HG03354 (cell line): ENCODE measurements at regions not wholly inside any gene's neighbourhood (a gene's known extent, or its start where the extent isn't known, plus 50 kb on each side); places are given as distances from the start of the nearest gene placed in this dataset.
A peak's percentile ranks its signal among the peaks of the same experiment; 100 is the strongest.

Experiments used
- ATAC-seq: cut with Tn5 transposase; IDR thresholded peaks from one replicate; pipeline ENCODE4 v1.9.1; 2021; ENCODE audit warnings: mild to moderate bottlenecking; ENCODE audit not compliant: unreplicated experiment, poor library complexity, severe bottlenecking

GRCh38 chr7:130939321-130940095 lies 205.5 kb upstream of the KLF14 start:
- no peak for ATAC-seq

- no peak for ATAC-seq
Observed at GRCh38 chr7:130940326-130940725, 206.3 kb upstream of the KLF14 start.

GRCh38 chr7:130940907-130941306 lies 206.9 kb upstream of the KLF14 start:
- no peak for ATAC-seq

- ATAC-seq = peak; percentile 42
Observed at GRCh38 chr7:130941322-130942210, 207.6 kb upstream of the KLF14 start.

- ATAC-seq = no peak
Observed at GRCh38 chr7:130942211-130942964, 208.4 kb upstream of the KLF14 start.

GRCh38 chr7:130943336-130943901 lies 209.4 kb upstream of the KLF14 start:
- no peak for ATAC-seq

- no peak for ATAC-seq
Observed at GRCh38 chr7:130943981-130944380, 210.0 kb upstream of the KLF14 start.

- no peak for ATAC-seq
Observed at GRCh38 chr7:130944997-130945396, 211.0 kb upstream of the KLF14 start.

GRCh38 chr7:130945411-130945811 lies 211.4 kb upstream of the KLF14 start:
- ATAC-seq = peak; percentile 32

- no peak for ATAC-seq
Observed at GRCh38 chr7:130946114-130946513, 212.1 kb upstream of the KLF14 start.

- ATAC-seq = no peak
Observed at GRCh38 chr7:130947792-130948580, 214.0 kb upstream of the KLF14 start.

- no peak for ATAC-seq
Observed at GRCh38 chr7:130948822-130949221, 214.8 kb upstream of the KLF14 start.

- ATAC-seq = no peak
Observed at GRCh38 chr7:130949550-130949949, 215.5 kb upstream of the KLF14 start.

- ATAC-seq = no peak
Observed at GRCh38 chr7:130950054-130950453, 216.0 kb upstream of the KLF14 start.

- ATAC-seq = no peak
Observed at GRCh38 chr7:130950741-130951140, 216.7 kb upstream of the KLF14 start.

- ATAC-seq = no peak
Observed at GRCh38 chr7:130951303-130951975, 217.4 kb upstream of the KLF14 start.

GRCh38 chr7:130951976-130952876 lies 218.2 kb upstream of the KLF14 start:
- no peak for ATAC-seq

- ATAC-seq = no peak
Observed at GRCh38 chr7:130953196-130953595, 219.2 kb upstream of the KLF14 start.
